HG03342 (cell line): ENCODE measurements at regions not wholly inside any gene's neighbourhood (a gene's known extent, or its start where the extent isn't known, plus 50 kb on each side); places are given as distances from the start of the nearest gene placed in this dataset.

ENCODE experiments used
- ATAC-seq: cut with Tn5 transposase; IDR thresholded peaks from one replicate; pipeline ENCODE4 v1.9.1; 2021; ENCODE audit warnings: mild to moderate bottlenecking, moderate library complexity; ENCODE audit not compliant: unreplicated experiment

GRCh38 chr2:117067900-117068299 lies 746.6 kb upstream of the DDX18 start:
- no peak for ATAC-seq

- ATAC-seq: no peak
Measured at GRCh38 chr2:117068371-117068770, 746.1 kb upstream of the DDX18 start.

- ATAC-seq: no peak
Measured at GRCh38 chr2:117071556-117072102, 742.9 kb upstream of the DDX18 start.

GRCh38 chr2:117074756-117075155 lies 739.7 kb upstream of the DDX18 start:
- no peak for ATAC-seq

- ATAC-seq: no peak
Measured at GRCh38 chr2:117085256-117085655, 729.2 kb upstream of the DDX18 start.

- no peak for ATAC-seq
Measured at GRCh38 chr2:117085737-117086136, 728.8 kb upstream of the DDX18 start.

GRCh38 chr2:117086174-117086942 lies 728.1 kb upstream of the DDX18 start:
- no peak for ATAC-seq

- ATAC-seq: no peak
Measured at GRCh38 chr2:117086943-117087250, 727.6 kb upstream of the DDX18 start.

- no peak for ATAC-seq
Measured at GRCh38 chr2:117087535-117088291, 726.8 kb upstream of the DDX18 start.

GRCh38 chr2:117091041-117091837 lies 723.3 kb upstream of the DDX18 start:
- no peak for ATAC-seq

- no peak for ATAC-seq
Measured at GRCh38 chr2:117101613-117102012, 712.9 kb upstream of the DDX18 start.

GRCh38 chr2:117108741-117109267 lies 705.7 kb upstream of the DDX18 start:
- ATAC-seq: no peak

- ATAC-seq: no peak
Measured at GRCh38 chr2:117118994-117119393, 695.5 kb upstream of the DDX18 start.

GRCh38 chr2:117123362-117123761 lies 691.1 kb upstream of the DDX18 start:
- no peak for ATAC-seq

GRCh38 chr2:117126656-117127055 lies 687.8 kb upstream of the DDX18 start:
- no peak for ATAC-seq

- no peak for ATAC-seq
Measured at GRCh38 chr2:117127680-117128079, 686.8 kb upstream of the DDX18 start.

- ATAC-seq: no peak
Measured at GRCh38 chr2:117128461-117128860, 686.0 kb upstream of the DDX18 start.

- no peak for ATAC-seq
Measured at GRCh38 chr2:117137371-117137770, 677.1 kb upstream of the DDX18 start.

- ATAC-seq: no peak
Measured at GRCh38 chr2:117169036-117169765, 645.3 kb upstream of the DDX18 start.

- ATAC-seq: no peak
Measured at GRCh38 chr2:117170897-117171296, 643.6 kb upstream of the DDX18 start.
